ENCODE measurements at regions not wholly inside any gene's neighbourhood (a gene's known extent, or its start where the extent isn't known, plus 50 kb on each side); places are given as distances from the start of the nearest gene placed in this dataset.

DNA sequence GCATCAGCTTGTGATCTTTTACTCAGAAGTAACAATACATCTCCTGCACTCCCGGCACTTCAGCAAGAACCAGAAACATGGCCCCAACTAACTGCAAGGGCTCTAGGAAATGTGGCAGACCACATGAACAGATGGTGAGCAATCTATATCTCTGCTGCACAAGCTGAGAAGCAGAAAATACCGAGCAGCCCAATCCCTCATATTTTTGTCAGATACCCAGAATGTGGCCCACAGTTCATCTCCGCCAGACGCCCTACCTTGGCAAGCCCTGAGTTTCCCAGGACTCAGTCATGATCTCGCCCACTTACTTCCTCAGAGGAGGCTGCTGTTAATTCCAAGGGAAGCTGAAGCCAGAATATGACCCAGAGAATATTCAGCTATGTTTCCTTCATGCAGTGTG lies 63.1 kb upstream of the PHACTR1 start:
- no peaks in the 10 kb centered on the region for H4K20me1 ChIP-seq (ENCODE audit: control insufficient read depth, extremely low read depth, insufficient read depth, low read length)
- H3K79me2 ChIP-seq (ENCODE audit: control insufficient read depth, insufficient read depth, low read length): no peaks in the 10 kb centered on the region
- no peaks in the 10 kb centered on the region for H3K36me3 ChIP-seq (ENCODE audit: control insufficient read depth in 2 of 2, extremely low read depth in 1 of 2, insufficient read depth in 2 of 2, low read length in 2 of 2)
- H3K9me3 ChIP-seq (ENCODE audit: control insufficient read depth, low read depth, low read length): no peaks in the 10 kb centered on the region
- no peak overlapping the region for H3K27ac ChIP-seq (ENCODE audit: control insufficient read depth, insufficient read depth, low read length)
- H3K9me1 ChIP-seq (ENCODE audit: control insufficient read depth, extremely low read depth, insufficient read depth, low read length): no peaks in the 10 kb centered on the region
- no peak overlapping the region for H2AFZ ChIP-seq (ENCODE audit: control insufficient read depth, low read length)
- TF ChIP-seq, protein P1, sequence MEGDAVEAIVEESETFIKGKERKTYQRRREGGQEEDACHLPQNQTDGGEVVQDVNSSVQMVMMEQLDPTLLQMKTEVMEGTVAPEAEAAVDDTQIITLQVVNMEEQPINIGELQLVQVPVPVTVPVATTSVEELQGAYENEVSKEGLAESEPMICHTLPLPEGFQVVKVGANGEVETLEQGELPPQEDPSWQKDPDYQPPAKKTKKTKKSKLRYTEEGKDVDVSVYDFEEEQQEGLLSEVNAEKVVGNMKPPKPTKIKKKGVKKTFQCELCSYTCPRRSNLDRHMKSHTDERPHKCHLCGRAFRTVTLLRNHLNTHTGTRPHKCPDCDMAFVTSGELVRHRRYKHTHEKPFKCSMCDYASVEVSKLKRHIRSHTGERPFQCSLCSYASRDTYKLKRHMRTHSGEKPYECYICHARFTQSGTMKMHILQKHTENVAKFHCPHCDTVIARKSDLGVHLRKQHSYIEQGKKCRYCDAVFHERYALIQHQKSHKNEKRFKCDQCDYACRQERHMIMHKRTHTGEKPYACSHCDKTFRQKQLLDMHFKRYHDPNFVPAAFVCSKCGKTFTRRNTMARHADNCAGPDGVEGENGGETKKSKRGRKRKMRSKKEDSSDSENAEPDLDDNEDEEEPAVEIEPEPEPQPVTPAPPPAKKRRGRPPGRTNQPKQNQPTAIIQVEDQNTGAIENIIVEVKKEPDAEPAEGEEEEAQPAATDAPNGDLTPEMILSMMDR (optimal IDR thresholded peaks at IDR 0.05 in 1 of 3, IDR thresholded peaks at IDR 0.05 in 1 of 3, conservative IDR thresholded peaks at IDR 0.05 in 1 of 3; ENCODE audit: extremely low read depth in 1 of 3, insufficient read depth in 2 of 3, low read length in 3 of 3): no peak
- TF ChIP-seq EZH2 (IDR thresholded peaks at IDR 0.05; ENCODE audit: low read length): no peak
- FAIRE-seq: no peak
- H3K4me3 ChIP-seq (ENCODE audit: control insufficient read depth in 2 of 3, extremely low read depth in 1 of 3, insufficient read depth in 2 of 3, low read depth in 1 of 3, low read length in 3 of 3): no peak overlapping the region
- DNase-seq (ENCODE audit: low read depth, low spot score): no peak
- no peaks in the 10 kb centered on the region for H3K27me3 ChIP-seq (ENCODE audit: control insufficient read depth, extremely low read depth, insufficient read depth, low read length)
- no peak overlapping the region for H3K9ac ChIP-seq (ENCODE audit: control insufficient read depth, extremely low read depth, insufficient read depth, low read length)
- dilution Hi-C loops (cut with MboI; ENCODE audit: extremely low pct_ligation_motif_present, low sequenced_read_pairs): no loop called here
- H3K4me1 ChIP-seq (ENCODE audit: control insufficient read depth, extremely low read depth, insufficient read depth, low read length): no peaks in the 10 kb centered on the region
- no peak overlapping the region for H3K4me2 ChIP-seq (ENCODE audit: control insufficient read depth, extremely low read depth, insufficient read depth, low read depth, low read length)

DNA sequence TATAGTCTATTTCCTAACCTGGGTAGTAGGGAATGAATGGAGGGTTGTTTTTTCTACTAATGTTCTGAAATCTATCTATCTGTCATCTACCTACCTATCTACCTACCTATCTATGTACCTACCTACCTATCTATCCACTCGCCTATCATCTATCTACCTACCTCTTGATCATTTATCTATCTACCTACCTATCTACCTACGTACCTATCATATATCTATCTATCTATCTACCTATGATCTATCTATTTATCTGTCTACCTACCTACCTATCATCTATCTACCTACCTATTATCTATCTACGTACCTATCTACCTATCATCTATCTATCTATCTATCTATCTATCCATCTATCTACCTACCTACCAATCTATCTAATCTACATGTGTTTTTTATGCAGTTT lies 62.5 kb upstream of the PHACTR1 start:
- TF ChIP-seq, protein P1 (optimal IDR thresholded peaks at IDR 0.05 in 1 of 3, IDR thresholded peaks at IDR 0.05 in 1 of 3, conservative IDR thresholded peaks at IDR 0.05 in 1 of 3; ENCODE audit: extremely low read depth in 1 of 3, insufficient read depth in 2 of 3, low read length in 3 of 3): no peak
- no peak for TF ChIP-seq EZH2 (IDR thresholded peaks at IDR 0.05; ENCODE audit: low read length)

More for the DNA sequence above, 62.5 kb upstream of the PHACTR1 start:
- no peak overlapping the region for H3K9ac ChIP-seq (ENCODE audit: control insufficient read depth, extremely low read depth, insufficient read depth, low read length)
- no peaks in the 10 kb centered on the region for H4K20me1 ChIP-seq (ENCODE audit: control insufficient read depth, extremely low read depth, insufficient read depth, low read length)
- H3K79me2 ChIP-seq (ENCODE audit: control insufficient read depth, insufficient read depth, low read length): no peaks in the 10 kb centered on the region
- dilution Hi-C loops (cut with MboI; ENCODE audit: extremely low pct_ligation_motif_present, low sequenced_read_pairs): no loop called here
- no peak for DNase-seq (ENCODE audit: low read depth, low spot score)
- no peak overlapping the region for H3K27ac ChIP-seq (ENCODE audit: control insufficient read depth, insufficient read depth, low read length)
- FAIRE-seq: no peak
- H3K4me3 ChIP-seq (ENCODE audit: control insufficient read depth in 2 of 3, extremely low read depth in 1 of 3, insufficient read depth in 2 of 3, low read depth in 1 of 3, low read length in 3 of 3): no peak overlapping the region
- H3K9me1 ChIP-seq (ENCODE audit: control insufficient read depth, extremely low read depth, insufficient read depth, low read length): no peaks in the 10 kb centered on the region
- H3K4me2 ChIP-seq (ENCODE audit: control insufficient read depth, extremely low read depth, insufficient read depth, low read depth, low read length): no peak overlapping the region
- no peaks in the 10 kb centered on the region for H3K9me3 ChIP-seq (ENCODE audit: control insufficient read depth, low read depth, low read length)
- H3K36me3 ChIP-seq (ENCODE audit: control insufficient read depth in 2 of 2, extremely low read depth in 1 of 2, insufficient read depth in 2 of 2, low read length in 2 of 2): no peaks in the 10 kb centered on the region
- no peaks in the 10 kb centered on the region for H3K27me3 ChIP-seq (ENCODE audit: control insufficient read depth, extremely low read depth, insufficient read depth, low read length)
- H2AFZ ChIP-seq (ENCODE audit: control insufficient read depth, low read length): no peak overlapping the region
- H3K4me1 ChIP-seq (ENCODE audit: control insufficient read depth, extremely low read depth, insufficient read depth, low read length): no peaks in the 10 kb centered on the region
